HL-60/S4 treated with retinoic acid at 250 ng/mL for 4 days and 3 days (cell line): ENCODE measurements at regions not wholly inside any gene's neighbourhood (a gene's known extent, or its start where the extent isn't known, plus 50 kb on each side); places are given as distances from the start of the nearest gene placed in this dataset.
"Not testable (repeated sequence)": the region's sequence is repeated elsewhere in the genome, so short reads cannot be mapped to it uniquely, and the experiment has no call there.

ENCODE experiments used
- in situ Hi-C: fragments of 300-500 bp; cut with MboI; formaldehyde crosslinking; loops from 2 replicates; pipeline ENCODE4 v1.7.0; 2022; ENCODE audit warnings: low sequenced_read_pairs

- in situ Hi-C loops, result no loop called here
Measured at GRCh38 chr5:87042554-87042953, 225.1 kb upstream of the RASA1 start.

GRCh38 chr5:87048156-87048555, 219.5 kb upstream of the RASA1 start:
- in situ Hi-C loops, result no loop called here

DNA sequence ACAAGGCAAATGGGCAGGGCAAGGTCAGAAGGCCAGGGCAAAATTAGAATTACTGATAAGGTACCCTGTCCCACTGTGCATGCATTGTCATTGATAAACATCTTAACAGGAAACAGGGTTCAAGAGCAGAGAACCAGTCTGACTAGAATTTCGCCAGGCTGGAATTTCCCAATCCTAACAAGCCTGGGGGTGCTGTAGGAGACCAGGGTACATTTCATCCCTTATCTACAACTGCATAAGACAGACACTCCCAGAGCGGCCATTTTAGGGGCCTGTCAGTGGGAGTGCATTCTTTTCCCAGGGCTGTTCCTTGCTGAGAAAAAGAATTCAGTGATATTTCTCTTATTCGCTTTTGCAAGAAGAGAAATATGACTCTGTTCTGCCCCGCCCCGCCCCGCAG, 218.7 kb upstream of the RASA1 start:
- in situ Hi-C loops, result not testable (repeated sequence)

DNA sequence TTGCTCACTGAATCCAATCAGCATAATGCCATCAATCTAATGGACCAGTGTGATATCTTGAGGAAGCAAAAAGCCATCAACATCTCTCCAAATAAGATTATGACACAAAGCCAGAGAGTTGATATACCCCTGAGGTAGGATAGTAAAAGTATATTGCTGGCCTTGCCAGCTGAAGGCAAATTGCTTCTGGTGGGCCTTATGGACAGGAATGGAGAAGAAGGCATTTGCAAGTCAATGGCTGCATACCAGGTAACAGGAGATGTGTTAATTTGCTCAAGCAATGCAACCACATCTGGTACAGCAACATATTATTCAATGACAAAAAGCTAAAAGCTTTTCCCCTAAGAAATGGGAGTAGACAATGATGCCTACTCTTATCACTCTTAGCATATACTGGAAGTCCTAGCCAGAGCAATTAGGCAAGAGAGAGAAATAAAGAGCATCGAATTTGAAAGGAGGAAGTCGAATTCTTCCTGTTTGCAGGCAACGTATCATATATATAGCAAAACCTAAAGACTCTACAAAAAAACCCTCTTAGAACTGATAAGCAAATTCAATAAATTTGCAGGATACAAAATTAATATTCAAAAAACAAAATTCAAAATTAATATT, 216.1 kb upstream of the RASA1 start:
- in situ Hi-C loops, result loop anchor here (25.0 kb wide), 1 partner anchor 336 kb away; no protein-coding TSS in a partner anchor

- in situ Hi-C loops, result loop anchor here (25.0 kb wide), 1 partner anchor 334 kb away; no protein-coding TSS in a partner anchor
Measured at GRCh38 chr5:87053146-87053545, 214.5 kb upstream of the RASA1 start.

DNA sequence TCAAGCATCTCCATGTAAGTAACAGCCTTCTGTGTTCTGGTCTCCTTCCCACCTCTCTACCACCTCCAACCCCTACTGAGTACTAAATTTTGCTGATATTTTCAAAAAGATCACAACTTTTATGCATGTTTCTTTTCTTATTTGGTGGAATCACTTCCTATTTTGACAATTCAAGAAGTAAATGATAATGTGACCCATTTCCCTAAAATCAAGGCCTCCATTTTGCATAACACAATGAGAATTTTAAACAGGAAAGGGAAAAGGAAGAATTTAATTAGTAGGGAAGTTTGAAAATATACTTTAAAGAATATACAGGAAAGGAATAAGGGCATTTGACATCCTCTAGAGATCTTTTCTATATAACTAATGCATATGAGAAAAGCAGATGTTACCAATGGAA, 212.9 kb upstream of the RASA1 start:
- in situ Hi-C loops, result loop anchor here (25.0 kb wide), 1 partner anchor 332 kb away; no protein-coding TSS in a partner anchor

DNA sequence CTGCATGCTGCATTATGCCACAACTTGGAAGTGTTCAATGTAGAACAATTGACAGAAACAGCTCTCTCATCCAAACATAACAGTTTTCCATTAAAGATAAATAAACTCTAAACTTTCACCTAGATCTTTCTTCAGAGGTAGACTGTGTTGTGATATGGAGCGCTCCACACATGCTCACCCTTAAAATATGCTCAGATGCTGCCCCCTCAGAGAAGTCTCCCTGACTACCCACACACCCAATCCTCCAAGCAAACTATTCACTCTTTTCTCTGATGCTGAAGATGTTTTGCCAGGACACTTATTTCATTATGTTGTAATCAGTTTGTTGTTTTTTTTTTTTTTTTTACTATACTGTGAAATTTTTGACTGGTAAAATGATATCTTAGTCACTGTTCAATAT, 206.6 kb upstream of the RASA1 start:
- in situ Hi-C loops, result loop anchor here (25.0 kb wide), 1 partner anchor 326 kb away; no protein-coding TSS in a partner anchor

- in situ Hi-C loops, result loop anchor here (25.0 kb wide), 1 partner anchor 318 kb away; no protein-coding TSS in a partner anchor
Measured at GRCh38 chr5:87069311-87069710, 198.4 kb upstream of the RASA1 start.

- in situ Hi-C loops, result loop anchor here (25.0 kb wide), 1 partner anchor 317 kb away; no protein-coding TSS in a partner anchor
Measured at GRCh38 chr5:87069974-87070608, 197.6 kb upstream of the RASA1 start.

- in situ Hi-C loops, result loop anchor here (25.0 kb wide), 1 partner anchor 313 kb away; no protein-coding TSS in a partner anchor
Measured at GRCh38 chr5:87074072-87074471, 193.6 kb upstream of the RASA1 start.

DNA sequence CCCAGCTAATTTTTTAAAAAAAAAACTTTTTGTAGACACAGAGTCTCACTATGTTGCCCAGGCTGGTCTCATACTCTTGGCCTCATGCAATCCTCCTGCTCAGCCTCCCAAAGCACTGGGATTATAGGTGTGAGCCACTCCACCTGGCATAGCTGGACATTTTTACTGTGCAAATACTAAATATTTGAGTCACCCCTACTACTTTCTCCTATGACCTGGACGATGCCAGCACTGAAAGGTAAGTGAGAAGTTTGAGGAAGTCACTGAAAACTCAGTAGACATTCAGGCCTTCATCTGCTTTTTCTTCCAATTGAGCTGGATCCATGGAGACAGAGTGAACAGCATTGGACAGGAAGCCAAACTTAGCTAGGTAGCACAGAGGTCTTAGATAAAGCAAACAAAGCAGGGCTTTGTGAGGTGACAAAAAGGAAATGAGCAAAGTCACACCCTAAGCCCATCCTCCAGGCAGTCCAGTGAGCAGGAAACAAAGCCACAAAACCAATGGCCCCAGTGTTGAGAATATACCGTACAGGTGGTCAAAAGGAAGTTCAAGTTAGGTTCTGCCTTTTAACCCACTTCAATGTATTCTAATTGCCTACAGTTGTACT, 192.6 kb upstream of the RASA1 start:
- in situ Hi-C loops, result loop anchor here (25.0 kb wide), 1 partner anchor 312 kb away; no protein-coding TSS in a partner anchor

DNA sequence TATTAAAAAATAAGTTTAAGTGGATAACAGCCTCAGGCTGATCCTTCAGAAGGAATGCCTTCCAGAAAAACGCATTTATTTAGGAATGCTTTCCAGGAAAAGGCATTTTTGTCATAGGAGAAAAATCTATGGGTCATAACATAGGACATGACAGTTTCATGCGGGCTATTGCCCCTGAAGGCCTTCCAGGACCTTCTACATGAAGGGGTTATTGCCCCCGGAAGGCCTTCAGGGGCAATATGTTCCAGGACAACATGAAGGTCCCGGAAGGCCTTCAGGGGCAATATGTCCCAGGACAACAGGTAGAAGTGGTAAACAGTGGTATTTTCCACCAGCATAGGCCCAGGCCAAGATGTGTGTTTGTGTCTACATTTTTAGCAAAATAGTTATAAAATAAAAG, 191.3 kb upstream of the RASA1 start:
- in situ Hi-C loops, result no loop called here

- in situ Hi-C loops, result no loop called here
Measured at GRCh38 chr5:87076931-87077330, 190.8 kb upstream of the RASA1 start.

DNA sequence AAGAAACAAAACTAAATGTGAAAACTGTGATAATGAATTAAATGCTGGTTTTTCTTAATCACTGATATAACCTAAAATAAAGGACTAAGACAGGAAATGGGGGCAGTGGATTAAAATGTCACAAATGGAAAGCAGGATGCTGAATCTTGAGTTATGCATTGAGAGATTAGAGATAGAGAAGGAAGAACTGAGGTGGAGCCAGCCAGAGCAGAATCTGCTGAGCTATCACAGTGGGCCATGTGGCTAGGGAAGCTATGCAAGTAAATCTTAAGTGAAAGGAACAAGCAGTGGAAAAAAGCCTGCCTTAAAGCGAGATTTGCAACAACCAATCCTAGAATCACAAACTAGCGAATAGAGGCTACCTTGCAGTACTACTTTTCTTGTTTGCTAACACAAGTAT, 188.5 kb upstream of the RASA1 start:
- in situ Hi-C loops, result no loop called here

- in situ Hi-C loops, result no loop called here
Measured at GRCh38 chr5:87081016-87081415, 186.7 kb upstream of the RASA1 start.

GRCh38 chr5:87081511-87082372, 185.9 kb upstream of the RASA1 start:
- in situ Hi-C loops, result no loop called here

DNA sequence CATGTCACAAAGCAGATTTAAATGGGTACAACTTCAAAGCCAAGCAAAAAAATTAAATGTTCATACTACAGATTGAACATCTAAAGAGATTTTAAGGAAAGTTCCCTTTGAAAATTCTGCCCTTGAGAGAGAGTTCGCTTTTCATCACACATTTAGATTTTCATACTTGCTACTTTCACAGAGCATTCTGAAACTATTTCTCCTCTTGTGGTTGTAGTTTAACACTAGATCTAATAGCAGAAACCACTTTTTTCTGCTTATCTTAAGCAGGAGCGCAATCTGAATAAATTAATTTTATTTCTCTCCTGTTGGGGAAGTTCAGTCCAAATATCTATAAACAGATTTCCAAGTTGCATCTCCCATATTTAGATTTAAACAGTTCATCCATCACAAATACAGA, 173.3 kb upstream of the RASA1 start:
- in situ Hi-C loops, result no loop called here

DNA sequence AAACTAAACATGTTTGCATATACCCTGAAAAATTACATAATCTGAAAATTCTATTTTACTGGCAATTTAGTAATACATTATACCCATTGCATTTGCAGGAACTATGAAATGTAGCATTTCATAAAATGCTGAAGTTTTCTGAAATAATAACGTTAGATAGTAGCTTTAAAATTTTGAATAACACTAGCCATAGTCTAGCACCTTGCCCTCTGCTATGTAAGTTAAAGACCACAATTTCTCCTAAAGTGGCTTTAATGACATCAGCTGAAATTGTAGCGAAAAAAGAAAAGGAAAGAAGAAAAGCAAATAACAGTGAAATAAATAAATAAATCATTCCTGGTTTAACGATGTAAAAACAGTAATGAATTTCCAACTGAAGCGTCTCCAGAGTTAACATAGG, 172.8 kb upstream of the RASA1 start:
- in situ Hi-C loops, result no loop called here

GRCh38 chr5:87095787-87096186, 171.9 kb upstream of the RASA1 start:
- in situ Hi-C loops, result no loop called here

- in situ Hi-C loops, result no loop called here
Measured at GRCh38 chr5:87097664-87098063, 170.0 kb upstream of the RASA1 start.

DNA sequence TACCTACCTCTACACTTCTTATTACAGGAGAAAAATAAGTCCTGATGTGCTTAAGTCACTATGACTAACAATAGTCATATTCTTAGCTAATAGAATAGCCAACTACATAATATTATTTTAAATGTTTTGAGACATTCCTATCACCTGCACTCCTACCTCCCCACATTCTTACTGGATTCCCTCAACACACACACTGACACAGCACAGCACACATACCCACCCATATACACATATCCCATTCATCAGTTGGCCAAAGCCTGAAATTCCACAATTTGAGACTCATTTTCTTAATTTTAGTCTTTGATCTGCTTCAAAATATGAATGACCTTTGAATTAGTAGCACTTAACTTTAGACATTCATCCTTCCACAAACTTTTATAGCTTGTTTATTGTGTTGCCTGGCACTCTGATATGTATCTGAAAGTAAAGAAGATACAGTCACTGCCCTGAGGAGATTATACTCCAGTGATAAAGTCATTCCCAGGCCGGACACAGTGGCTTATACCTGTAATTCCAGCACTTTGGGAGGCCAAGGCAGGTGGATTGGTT, 168.3 kb upstream of the RASA1 start:
- in situ Hi-C loops, result no loop called here
